ENCODE measurements at regions not wholly inside any gene's neighbourhood (a gene's known extent, or its start where the extent isn't known, plus 50 kb on each side); places are given as distances from the start of the nearest gene placed in this dataset.

- TF ChIP-seq YBX1 (IDR thresholded peaks at IDR 0.05) = no peak
- no peak for TF ChIP-seq HMGN3 (IDR thresholded peaks at IDR 0.05; ENCODE audit: borderline replicate concordance, extremely low read depth, insufficient read length, low read depth, low read length)
- no peak for TF ChIP-seq STAT5B (CRISPR knock-in tag; IDR thresholded peaks at IDR 0.05)
- TF ChIP-seq ZNF507 (tag; conservative IDR thresholded peaks at IDR 0.05) = no peak
- TF ChIP-seq KLF1 (tag; IDR thresholded peaks at IDR 0.05) = no peak
Observed at GRCh38 chr6:134533991-134534390, 216.1 kb upstream of the SGK1 start.
